GM12891 (cell line): ENCODE measurements at regions not wholly inside any gene's neighbourhood (a gene's known extent, or its start where the extent isn't known, plus 50 kb on each side); places are given as distances from the start of the nearest gene placed in this dataset.

Source experiments
- PAX5 ChIP-seq: IDR thresholded peaks from 2 replicates; pipeline ENCODE4 v1.6.1; 2011; ENCODE audit warnings: low read length, moderate library complexity, mild to moderate bottlenecking; ENCODE audit not compliant: insufficient read depth, severe bottlenecking
- POLR2A ChIP-seq: IDR thresholded peaks from 2 replicates; pipeline ENCODE4 v1.6.1; 2011; ENCODE audit warnings: low read depth, low read length, control low read depth
- POLR2AphosphoS5 ChIP-seq: IDR thresholded peaks from 2 replicates; pipeline ENCODE4 v1.6.1; 2011; ENCODE audit warnings: low read depth, low read length, control low read depth
- SPI1 ChIP-seq: IDR thresholded peaks from 2 replicates; pipeline ENCODE4 v1.6.1; 2011; ENCODE audit warnings: low read depth, low read length, control low read depth
- TAF1 ChIP-seq: IDR thresholded peaks from 2 replicates; pipeline ENCODE4 v1.6.1; 2011; ENCODE audit warnings: low read depth, low read length, control low read depth

DNA sequence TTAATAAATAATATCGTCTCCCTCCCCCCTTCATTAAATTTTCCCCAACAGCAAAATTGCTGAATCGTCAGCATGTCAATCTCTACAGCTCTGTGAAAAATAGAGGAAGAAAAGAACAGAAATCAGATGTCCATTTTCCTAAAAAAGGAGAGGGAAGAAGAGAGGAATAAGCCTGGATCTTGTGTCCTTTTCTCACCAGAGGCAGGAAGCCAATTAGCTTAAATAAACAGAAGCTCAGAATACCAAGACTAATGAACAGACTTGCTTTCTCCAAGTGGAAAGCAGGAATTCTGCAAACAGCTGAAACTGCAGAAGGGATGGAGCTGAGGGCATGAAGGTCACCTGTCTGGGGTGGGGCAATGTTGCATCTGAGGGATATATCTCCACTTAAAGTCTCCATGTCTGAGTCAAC is 265.7 kb downstream of the CCDC85A start:
- TF ChIP-seq SPI1 (no peak), POLR2A (no peak), POLR2AphosphoS5 (no peak), PAX5 (no peak), TAF1 (no peak)
